Hematopoietic multipotent progenitor cell (in vitro differentiated cells): ENCODE measurements at regions not wholly inside any gene's neighbourhood (a gene's known extent, or its start where the extent isn't known, plus 50 kb on each side); places are given as distances from the start of the nearest gene placed in this dataset.
A peak's percentile ranks its signal among the peaks of the same experiment; 100 is the strongest.

Experiments used
- DNase-seq, 3 donors: peaks; one replicate each; pipeline ENCODE4 v3.0.0-alpha.2; 2011 to 2015; ENCODE audit warnings: low read depth in 2 of 3, low spot score in 2 of 3

GRCh38 chr12:124505001-124505818 is 62.2 kb downstream of the NCOR2 start:
- DNase-seq, result no peak

GRCh38 chr12:124504273-124505000 is 63.0 kb downstream of the NCOR2 start:
- DNase-seq, result no peak

GRCh38 chr12:124503305-124503704 is 64.1 kb downstream of the NCOR2 start:
- no peak for DNase-seq

- DNase-seq, result no peak
Measured at GRCh38 chr12:124502379-124502778, 65.0 kb downstream of the NCOR2 start.

- DNase-seq, result no peak
Measured at GRCh38 chr12:124501827-124502226, 65.6 kb downstream of the NCOR2 start.

GRCh38 chr12:124501112-124501561 is 66.3 kb downstream of the NCOR2 start:
- no peak for DNase-seq

GRCh38 chr12:124499898-124500244 is 67.5 kb downstream of the NCOR2 start:
- DNase-seq, result no peak

- DNase-seq, result no peak
Measured at GRCh38 chr12:124499190-124499753, 68.1 kb downstream of the NCOR2 start.

- peak in 1 of 3 donors; percentile 48 for DNase-seq
Measured at GRCh38 chr12:124498275-124499189, 68.9 kb downstream of the NCOR2 start.

- no peak for DNase-seq
Measured at GRCh38 chr12:124497658-124498057, 69.8 kb downstream of the NCOR2 start.

GRCh38 chr12:124497039-124497438 is 70.4 kb downstream of the NCOR2 start:
- DNase-seq, result no peak

GRCh38 chr12:124496584-124496983 is 70.8 kb downstream of the NCOR2 start:
- DNase-seq, result no peak

- DNase-seq, result no peak
Measured at GRCh38 chr12:124495194-124495983, 72.0 kb downstream of the NCOR2 start.

GRCh38 chr12:124494751-124495129 is 72.7 kb downstream of the NCOR2 start:
- DNase-seq, result no peak

- no peak for DNase-seq
Measured at GRCh38 chr12:124493809-124494750, 73.3 kb downstream of the NCOR2 start.

GRCh38 chr12:124492879-124493808 is 74.3 kb downstream of the NCOR2 start:
- DNase-seq, result no peak

GRCh38 chr12:124491856-124492420 is 75.5 kb downstream of the NCOR2 start:
- no peak for DNase-seq
